ENCODE measurements at regions not wholly inside any gene's neighbourhood (a gene's known extent, or its start where the extent isn't known, plus 50 kb on each side); places are given as distances from the start of the nearest gene placed in this dataset.
A peak's percentile ranks its signal among the peaks of the same experiment; 100 is the strongest.
"Not testable (repeated sequence)": the region's sequence is repeated elsewhere in the genome, so short reads cannot be mapped to it uniquely, and the experiment has no call there.

DNA sequence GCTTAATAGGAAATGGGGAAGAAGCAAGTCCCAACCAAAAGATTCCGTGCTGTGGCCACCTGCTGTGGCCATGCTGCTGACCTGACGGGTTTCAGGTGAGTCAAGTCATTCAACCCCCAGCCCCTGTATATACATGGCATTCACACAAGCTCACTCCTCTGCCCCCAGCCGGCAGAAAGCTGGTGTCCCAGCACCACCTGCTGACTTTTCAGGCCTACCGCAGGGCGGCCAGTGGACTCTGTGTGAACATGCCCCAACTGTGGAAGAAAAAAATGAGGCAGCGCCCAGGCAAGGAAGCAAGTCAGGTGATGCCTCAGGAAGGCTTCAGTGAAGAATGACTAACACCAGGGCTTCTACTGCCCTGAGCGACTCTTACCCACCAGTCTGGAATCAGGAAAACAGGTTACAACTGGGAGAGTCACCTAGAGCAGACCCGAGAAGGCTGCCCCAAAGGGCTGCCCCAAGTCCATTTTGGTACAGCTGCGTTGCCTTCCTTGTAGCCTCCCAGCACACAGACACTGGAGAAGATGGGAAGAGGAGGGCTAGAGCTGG is 536.5 kb downstream of the TP53TG3F start:
- DNase-seq, result peak in 1 of 2 experiments; percentile 10

- not testable (repeated sequence) for DNase-seq
Measured at GRCh38 chr16:34001184-34001583, 541.8 kb downstream of the TP53TG3F start.

- DNase-seq, result not testable (repeated sequence)
Measured at GRCh38 chr16:34001961-34002360, 542.5 kb downstream of the TP53TG3F start.

- DNase-seq, result not testable (repeated sequence)
Measured at GRCh38 chr16:34014841-34015820, 555.7 kb downstream of the TP53TG3F start.

- DNase-seq, result not testable (repeated sequence)
Measured at GRCh38 chr16:34018277-34018676, 558.9 kb downstream of the TP53TG3F start.

DNA sequence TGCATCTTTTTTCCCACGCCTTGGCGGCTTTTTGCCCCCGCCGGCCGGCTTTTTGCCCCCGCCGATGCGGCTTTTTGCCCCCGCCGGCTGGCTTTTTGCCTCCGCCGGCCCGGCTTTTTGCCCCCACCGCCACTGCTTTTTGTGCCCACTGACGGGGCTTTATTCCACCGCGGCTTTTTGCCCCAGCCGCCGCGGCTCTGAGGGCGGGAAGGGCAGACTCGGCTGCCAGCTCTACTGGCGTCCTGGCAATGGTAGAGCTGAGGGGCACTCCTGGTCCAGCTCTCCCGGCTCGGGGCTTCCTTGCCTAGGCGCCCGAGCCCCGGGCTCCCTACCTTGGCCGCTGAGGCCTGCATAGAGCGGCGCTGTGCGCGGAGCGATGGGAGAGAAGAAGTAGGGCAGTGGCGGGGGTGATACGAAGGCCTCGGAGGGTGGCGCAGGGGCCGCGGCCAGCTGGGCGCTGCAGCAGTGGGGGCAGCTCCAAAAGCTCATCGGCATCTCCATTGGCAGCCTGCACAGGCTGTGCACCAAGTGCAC is 591.4 kb downstream of the TP53TG3F start:
- no peak for DNase-seq

DNA sequence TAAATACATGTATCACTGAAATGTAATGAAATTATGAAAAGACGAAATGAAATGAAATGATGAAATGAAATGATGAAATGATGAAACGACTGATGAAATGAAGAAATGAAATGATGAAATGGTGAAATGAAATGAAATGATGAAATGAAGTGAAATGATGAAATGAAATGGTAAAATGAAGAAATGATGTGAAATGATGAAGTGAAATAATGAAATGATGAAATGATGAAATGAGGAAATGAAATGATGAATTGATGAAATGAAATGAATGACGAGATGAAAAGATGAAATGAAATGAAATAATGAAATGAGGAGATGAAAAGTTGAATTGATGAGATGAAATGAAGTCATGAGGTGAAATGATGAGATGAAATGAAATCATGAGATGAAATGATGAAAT is 594.7 kb downstream of the TP53TG3F start:
- DNase-seq, result no peak

DNA sequence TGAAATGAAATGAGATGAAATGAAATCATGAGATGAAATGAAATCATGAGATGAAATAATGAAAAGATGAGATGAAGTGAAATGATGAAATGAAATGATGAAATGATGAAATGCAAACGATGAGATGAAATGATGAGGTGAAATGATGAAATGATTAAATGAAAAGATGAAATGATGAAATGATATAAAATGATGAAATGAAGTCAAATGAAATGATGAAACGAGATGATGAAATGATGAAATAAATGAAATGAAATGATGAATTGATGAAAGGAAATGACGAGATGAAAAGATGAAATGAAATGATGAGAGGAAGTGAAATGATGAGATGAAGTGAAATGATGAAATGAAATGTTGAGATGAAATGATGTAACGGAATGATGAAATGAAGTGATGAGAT is 595.6 kb downstream of the TP53TG3F start:
- no peak for DNase-seq

GRCh38 chr16:34062620-34063253 is 603.3 kb downstream of the TP53TG3F start:
- DNase-seq, result not testable (repeated sequence)

DNA sequence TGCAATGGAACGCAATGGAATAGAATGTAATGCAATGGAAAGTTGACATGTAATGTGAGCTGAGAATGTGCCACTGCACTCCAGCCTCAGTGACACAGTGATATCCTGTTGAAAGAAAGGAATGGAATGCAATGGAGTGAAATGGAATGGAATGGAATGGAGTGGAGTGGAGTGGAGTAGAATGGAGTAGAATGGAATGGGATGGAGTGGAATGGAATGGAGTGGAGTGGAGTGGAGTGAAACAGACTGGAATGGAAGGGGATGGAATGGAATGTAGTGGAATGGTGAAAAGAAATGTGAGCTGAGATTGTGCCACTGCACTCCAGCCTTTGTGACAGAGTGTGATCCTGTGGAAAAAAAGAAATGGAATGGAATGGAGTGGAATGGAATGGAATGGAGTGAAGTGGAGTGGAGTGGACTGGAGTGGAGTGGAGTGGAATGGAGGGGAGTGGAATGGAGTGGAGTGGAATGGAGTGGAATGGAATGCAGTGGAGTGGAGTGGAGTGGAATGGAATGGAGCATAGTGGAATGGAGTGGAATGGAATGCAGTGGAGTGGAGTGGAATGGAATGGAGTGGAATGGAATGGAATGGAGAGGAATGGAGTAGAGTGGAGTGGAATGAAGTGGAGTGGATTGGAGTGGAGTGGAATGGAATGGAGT is 604.2 kb downstream of the TP53TG3F start:
- not testable (repeated sequence) for DNase-seq

- DNase-seq, result not testable (repeated sequence)
Measured at GRCh38 chr16:34064602-34065001, 605.2 kb downstream of the TP53TG3F start.

GRCh38 chr16:34069731-34070130 is 610.3 kb downstream of the TP53TG3F start:
- not testable (repeated sequence) for DNase-seq

DNA sequence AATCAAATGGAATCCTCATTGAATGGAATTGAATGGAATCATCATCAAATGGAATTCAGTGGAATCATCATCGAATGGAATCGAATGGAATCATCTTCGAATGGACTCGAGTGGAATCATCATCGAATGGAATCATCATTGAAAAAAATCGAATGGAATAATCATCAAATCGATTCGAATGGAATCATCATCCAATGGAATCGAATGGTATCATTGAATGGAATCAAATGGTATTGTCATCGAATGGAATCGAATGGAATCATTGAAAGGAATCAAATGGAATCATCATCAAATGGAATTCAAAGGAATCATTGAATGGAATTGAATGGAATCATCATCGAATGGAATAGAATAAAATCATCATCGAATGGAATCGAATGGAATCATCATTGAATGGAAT is 619.3 kb downstream of the TP53TG3F start:
- DNase-seq, result no peak

DNA sequence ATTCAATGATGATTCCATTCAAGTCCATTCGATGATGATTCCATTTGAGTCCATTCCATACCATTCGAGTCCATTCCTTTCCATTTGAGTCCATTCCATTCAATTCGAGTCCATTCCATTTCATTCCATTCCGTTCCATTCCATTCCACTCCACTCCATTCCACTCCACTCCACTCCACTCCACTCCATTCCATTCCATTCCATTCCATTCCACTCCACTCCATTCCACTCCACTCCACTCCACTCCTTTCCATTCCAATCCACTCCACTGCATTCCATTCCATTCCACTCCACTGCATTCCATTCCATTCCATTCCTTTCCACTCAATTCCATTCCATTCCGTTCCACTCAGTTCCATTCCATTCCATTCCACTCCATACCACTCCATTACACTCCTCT is 625.6 kb downstream of the TP53TG3F start:
- not testable (repeated sequence) for DNase-seq

- not testable (repeated sequence) for DNase-seq
Measured at GRCh38 chr16:34095006-34095405, 635.6 kb downstream of the TP53TG3F start.

DNA sequence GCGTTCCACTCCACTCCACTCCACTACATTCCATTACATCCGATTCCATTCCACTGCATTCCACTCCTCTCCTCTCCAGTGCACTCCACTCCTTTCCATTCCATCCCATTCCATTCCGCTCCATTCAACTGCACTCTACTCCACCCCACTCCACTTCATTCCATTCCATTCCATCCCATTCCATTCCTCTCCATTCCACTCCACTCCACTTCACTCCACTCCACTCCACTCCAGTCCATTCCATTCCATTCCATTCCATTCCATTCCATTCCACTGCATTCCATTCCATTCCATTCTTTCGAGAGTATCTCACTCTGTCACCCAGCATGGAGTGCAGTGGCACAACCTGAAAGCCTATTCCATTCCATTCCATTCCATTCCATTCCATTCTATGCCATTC is 637.5 kb downstream of the TP53TG3F start:
- DNase-seq, result not testable (repeated sequence)

DNA sequence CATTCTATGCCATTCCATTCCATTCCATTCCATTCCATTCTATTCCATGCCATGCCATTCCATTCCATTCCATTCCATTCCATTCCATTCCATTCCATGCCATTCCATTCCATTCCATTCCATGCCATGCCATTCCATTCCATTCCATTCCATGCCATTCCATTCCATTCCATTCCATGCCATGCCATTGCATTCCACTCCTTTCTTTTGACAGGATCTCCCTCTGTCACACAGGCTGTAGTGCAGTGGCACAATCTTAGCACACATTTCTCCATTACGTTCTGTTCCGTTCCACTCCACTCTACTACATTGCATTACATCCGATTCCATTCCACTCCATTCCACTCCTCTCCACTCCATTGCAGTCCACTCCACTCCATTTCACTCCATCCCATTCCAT is 637.9 kb downstream of the TP53TG3F start:
- not testable (repeated sequence) for DNase-seq

- not testable (repeated sequence) for DNase-seq
Measured at GRCh38 chr16:34098033-34098432, 638.6 kb downstream of the TP53TG3F start.

DNA sequence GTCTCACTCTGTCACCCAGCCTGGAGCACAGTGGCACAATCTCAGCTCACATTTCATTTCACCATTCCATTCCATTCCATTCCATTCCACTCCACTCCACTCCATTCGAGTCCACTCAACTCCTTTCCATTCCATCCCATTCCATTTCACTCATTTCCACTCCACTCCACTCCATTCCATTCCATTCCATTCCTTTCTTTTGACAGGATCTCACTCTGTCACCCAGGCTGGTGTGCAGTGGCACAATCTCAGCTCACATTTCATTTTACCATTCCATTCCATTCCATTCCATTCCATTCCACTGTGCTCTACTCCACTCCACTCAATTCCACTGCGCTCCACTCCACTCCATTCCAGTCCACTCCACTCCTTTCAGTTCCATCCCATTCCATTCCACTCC is 639.6 kb downstream of the TP53TG3F start:
- not testable (repeated sequence) for DNase-seq
